BE2C (cell line): ENCODE measurements at regions not wholly inside any gene's neighbourhood (a gene's known extent, or its start where the extent isn't known, plus 50 kb on each side); places are given as distances from the start of the nearest gene placed in this dataset.

ENCODE experiments used
- DNase-seq: peaks from one replicate; pipeline ENCODE4 v3.0.0-alpha.2; 2020
- H3K27me3 ChIP-seq: fragments of 250-450 bp; sonication (Bioruptor Pico); 2 replicates; pipeline ENCODE4 v1.5.1; 2020; ENCODE audit warnings: mild to moderate bottlenecking
- H3K36me3 ChIP-seq: fragments of 250-450 bp; sonication (Bioruptor Pico); 2 replicates; pipeline ENCODE4 v1.5.1; 2020; ENCODE audit warnings: mild to moderate bottlenecking
- H3K4me1 ChIP-seq: fragments of 250-450 bp; sonication (Bioruptor Pico); 2 replicates; pipeline ENCODE4 v1.5.1; 2020
- H3K4me3 ChIP-seq: 2 replicates; pipeline ENCODE4 v1.5.1; 2011; ENCODE audit warnings: low read depth, low read length
- H3K9me3 ChIP-seq: fragments of 250-450 bp; sonication (Bioruptor Pico); 2 replicates; pipeline ENCODE4 v1.5.1; 2020
- TF ChIP-seq, protein P1 (sequence below): IDR thresholded peaks from 2 replicates; pipeline ENCODE4 v1.5.1; 2012; ENCODE audit warnings: mild to moderate bottlenecking, low read depth, low read length

DNA sequence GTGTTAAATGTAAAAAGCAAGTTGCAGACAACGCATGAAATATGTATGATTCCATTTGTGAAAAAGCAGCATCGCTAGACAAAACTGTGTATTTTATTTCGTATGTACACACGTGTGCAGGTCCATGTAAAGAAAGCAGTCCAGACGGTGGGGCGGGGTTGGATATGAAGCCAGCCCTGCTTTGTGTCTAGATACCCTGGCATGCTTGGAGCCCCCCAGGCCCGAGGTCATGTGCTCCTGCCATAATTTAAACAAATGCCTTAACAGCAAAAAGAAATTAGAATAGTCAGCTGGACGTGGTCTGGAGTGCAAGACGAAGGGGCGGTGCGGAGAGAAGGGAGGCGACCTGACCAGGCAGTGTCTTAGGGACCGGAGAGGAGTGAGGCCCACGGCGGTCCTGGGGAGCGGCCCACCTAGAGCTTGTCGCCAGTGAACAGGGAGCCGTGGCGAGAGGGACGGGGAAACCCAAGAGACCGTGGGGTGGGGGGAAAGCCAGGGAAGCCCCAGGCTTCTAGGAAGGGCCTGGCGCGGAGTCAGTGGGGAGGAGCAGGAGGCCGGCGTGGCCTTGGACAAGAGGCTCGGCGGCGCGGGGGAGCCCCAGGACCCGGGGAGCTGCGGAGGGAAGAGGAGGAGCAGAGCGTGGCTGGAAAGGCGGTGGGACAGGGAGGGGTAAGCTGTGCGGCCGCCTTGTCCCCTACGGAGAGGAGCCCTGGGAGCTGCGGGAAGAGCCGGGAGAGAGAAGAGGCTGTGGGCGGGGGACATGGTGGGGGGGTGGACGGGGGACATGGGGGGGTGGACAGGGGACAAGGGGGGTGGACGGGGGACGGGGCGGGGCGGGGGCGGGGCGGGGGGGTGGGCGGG is 118.5 kb upstream of the C14orf180 start:
- DNase-seq, result no peak
- TF ChIP-seq, protein P1, sequence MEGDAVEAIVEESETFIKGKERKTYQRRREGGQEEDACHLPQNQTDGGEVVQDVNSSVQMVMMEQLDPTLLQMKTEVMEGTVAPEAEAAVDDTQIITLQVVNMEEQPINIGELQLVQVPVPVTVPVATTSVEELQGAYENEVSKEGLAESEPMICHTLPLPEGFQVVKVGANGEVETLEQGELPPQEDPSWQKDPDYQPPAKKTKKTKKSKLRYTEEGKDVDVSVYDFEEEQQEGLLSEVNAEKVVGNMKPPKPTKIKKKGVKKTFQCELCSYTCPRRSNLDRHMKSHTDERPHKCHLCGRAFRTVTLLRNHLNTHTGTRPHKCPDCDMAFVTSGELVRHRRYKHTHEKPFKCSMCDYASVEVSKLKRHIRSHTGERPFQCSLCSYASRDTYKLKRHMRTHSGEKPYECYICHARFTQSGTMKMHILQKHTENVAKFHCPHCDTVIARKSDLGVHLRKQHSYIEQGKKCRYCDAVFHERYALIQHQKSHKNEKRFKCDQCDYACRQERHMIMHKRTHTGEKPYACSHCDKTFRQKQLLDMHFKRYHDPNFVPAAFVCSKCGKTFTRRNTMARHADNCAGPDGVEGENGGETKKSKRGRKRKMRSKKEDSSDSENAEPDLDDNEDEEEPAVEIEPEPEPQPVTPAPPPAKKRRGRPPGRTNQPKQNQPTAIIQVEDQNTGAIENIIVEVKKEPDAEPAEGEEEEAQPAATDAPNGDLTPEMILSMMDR, result no peak
- Histone ChIP-seq H3K4me1 (no peaks in the 10 kb centered on the region), H3K27me3 (no peaks in the 10 kb centered on the region; the same call in 1 of the 2 replicates), H3K9me3 (no peaks in the 10 kb centered on the region; the same call in 1 of the 2 replicates), H3K4me3 (no peak overlapping the region), H3K36me3 (no peaks in the 10 kb centered on the region)

DNA sequence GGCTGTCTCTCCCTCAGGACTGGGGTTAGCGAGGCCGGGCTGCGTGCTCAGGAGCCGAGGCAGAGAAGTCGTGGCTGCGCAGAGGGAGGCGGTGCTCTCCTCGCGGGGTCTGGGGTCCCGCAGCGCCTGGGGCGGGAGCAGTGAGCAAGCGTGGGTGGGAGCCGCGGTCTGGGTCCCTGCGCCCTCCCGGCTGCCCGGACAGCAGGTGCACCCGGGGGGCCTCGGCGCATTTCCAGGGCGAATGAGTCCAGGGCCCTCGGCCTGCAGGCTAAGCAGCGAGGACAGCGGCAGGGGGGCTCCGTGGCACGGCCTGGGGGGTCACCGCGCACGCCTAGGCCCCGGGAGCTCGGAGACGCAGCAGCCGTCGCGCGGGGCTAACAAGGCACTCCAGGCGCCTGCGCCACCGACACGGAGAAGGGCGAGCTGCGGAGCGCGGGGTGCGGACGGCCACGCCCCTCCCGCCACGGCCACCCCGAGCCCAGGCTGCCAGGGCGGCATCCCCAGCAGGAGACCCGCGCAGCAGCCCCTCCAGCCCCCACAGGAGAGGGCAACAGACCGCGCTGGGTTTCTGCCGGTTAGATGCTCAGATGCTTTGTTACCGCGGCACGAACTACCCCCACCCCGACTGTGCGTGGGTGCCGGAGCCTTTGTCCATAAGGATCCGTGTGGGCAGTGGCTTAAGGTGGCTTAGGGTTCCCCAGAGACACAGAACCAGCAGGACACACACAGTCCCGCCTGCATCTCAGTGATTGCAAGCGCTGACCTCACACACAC is 117.7 kb upstream of the C14orf180 start:
- peak overlapping the region; percentile 60 for H3K4me3 ChIP-seq
- DNase-seq, result no peak
- H3K4me1 ChIP-seq, result no peaks in the 10 kb centered on the region
- no peaks in the 10 kb centered on the region for H3K9me3 ChIP-seq
- no peaks in the 10 kb centered on the region for H3K36me3 ChIP-seq
- TF ChIP-seq, protein P1, result no peak
- no peaks in the 10 kb centered on the region; the same call in 1 of the 2 replicates for H3K27me3 ChIP-seq

DNA sequence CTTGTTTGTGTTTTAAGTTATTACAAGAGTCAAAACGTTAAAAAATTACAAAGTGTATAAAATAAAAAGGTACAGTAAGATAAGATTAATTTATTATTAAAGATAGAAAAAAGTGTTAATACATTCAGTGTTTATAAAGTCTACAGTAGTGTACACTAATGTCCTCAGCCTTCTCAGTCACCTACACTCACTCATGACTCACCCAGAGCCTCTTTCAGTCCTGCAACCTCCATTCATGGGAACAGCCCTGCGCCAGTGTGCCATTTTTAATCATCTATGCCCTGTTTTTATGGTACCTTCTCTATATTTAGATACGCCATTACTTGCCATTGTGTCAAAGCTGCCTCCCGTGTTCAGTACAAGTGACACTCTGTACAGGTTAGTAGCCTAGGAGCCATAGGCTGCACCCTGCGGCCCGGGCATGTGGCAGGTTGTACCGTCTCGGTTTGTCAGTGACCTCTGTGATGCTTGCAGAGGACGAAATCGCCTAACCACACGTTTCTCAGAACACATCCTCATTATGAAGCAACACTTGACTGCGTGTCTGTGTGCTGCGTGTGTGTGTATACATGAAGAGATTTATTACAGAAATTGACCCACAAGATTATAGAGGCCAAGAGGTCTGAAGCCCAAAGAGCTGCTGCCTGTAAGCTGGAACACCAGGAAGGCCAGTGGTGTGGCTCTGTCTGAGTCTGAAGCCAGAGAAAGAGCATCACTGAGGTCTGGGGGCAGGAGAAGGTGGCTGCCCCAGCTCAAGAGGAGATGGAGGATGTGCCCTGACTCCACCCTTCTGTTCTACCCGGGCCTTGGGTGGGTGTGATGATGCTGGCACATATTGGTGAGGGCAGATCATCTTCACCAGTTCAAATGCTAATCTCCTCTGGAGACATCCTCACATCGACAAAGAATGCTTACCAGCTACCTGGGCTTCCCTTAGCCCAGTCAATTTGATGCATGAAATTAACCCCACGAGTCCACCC is 116.6 kb upstream of the C14orf180 start:
- Histone ChIP-seq H3K4me1 (no peaks in the 10 kb centered on the region), H3K27me3 (no peaks in the 10 kb centered on the region; the same call in 1 of the 2 replicates), H3K4me3 (no peak overlapping the region), H3K36me3 (no peaks in the 10 kb centered on the region), H3K9me3 (no peaks in the 10 kb centered on the region)
- TF ChIP-seq, protein P1, result no peak
- DNase-seq, result no peak

DNA sequence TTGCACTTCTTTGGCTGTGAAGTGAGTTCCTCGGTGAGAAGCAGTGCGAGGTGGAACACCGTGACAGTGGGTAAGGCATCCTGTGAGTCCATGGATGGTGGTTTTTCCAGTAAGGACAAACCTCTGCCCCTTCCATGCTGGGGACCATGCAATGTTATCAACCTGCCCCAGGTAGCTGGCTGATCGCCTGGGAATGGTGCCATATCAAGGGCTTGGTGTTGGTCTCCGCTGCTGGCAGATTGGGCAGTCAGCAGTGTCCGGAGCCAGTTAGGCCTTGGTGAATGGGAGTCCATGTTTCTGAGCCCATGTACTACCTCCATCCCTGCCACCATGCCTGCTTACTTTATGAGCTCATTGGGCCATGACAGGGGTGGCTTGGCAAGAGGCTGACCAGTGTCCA is 114.7 kb upstream of the C14orf180 start:
- Histone ChIP-seq H3K27me3 (no peaks in the 10 kb centered on the region; the same call in 1 of the 2 replicates), H3K4me3 (no peak overlapping the region), H3K4me1 (no peaks in the 10 kb centered on the region)

More for the DNA sequence above, 114.7 kb upstream of the C14orf180 start:
- H3K36me3 ChIP-seq, result no peaks in the 10 kb centered on the region
- DNase-seq, result no peak
- H3K9me3 ChIP-seq, result no peaks in the 10 kb centered on the region
- TF ChIP-seq, protein P1, result no peak
